ENCODE measurements at regions not wholly inside any gene's neighbourhood (a gene's known extent, or its start where the extent isn't known, plus 50 kb on each side); places are given as distances from the start of the nearest gene placed in this dataset.

DNA sequence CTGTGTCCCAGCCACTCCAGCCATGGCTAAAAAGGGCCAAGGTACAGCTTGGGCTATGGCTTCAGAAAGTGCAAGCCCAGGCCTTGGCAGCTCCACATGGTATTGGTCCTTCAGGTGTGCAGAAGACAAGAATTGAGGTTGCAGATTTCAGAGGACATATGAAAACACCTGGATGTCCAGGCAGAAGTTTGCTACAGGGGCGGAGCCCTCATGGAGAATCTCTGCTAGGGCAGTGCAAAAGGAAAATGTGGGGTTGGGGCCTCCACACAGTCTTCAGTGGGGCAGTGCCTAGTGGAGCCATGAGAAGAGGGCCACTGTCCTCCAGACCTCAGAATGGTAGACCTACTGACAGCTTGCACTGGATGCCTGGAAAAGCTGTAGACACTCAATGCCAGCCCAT, 1074.1 kb downstream of the JRKL start:
- no peak for TF ChIP-seq RAD21 (conservative IDR thresholded peaks at IDR 0.05 in 1 of 2, IDR thresholded peaks at IDR 0.05 in 1 of 2)
- TF ChIP-seq, protein P1, sequence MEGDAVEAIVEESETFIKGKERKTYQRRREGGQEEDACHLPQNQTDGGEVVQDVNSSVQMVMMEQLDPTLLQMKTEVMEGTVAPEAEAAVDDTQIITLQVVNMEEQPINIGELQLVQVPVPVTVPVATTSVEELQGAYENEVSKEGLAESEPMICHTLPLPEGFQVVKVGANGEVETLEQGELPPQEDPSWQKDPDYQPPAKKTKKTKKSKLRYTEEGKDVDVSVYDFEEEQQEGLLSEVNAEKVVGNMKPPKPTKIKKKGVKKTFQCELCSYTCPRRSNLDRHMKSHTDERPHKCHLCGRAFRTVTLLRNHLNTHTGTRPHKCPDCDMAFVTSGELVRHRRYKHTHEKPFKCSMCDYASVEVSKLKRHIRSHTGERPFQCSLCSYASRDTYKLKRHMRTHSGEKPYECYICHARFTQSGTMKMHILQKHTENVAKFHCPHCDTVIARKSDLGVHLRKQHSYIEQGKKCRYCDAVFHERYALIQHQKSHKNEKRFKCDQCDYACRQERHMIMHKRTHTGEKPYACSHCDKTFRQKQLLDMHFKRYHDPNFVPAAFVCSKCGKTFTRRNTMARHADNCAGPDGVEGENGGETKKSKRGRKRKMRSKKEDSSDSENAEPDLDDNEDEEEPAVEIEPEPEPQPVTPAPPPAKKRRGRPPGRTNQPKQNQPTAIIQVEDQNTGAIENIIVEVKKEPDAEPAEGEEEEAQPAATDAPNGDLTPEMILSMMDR (IDR thresholded peaks at IDR 0.05), result no peak
- TF ChIP-seq NPAS2 (CRISPR knock-in tag; IDR thresholded peaks at IDR 0.05; ENCODE audit: borderline replicate concordance), result no peak
- TF ChIP-seq FOSL2 (IDR thresholded peaks at IDR 0.05), result no peak
- TF ChIP-seq FOSL2 (CRISPR knock-in tag; IDR thresholded peaks at IDR 0.05), result no peak

Measured in A549 (cell line).